ENCODE measurements at regions not wholly inside any gene's neighbourhood (a gene's known extent, or its start where the extent isn't known, plus 50 kb on each side); places are given as distances from the start of the nearest gene placed in this dataset.

DNA sequence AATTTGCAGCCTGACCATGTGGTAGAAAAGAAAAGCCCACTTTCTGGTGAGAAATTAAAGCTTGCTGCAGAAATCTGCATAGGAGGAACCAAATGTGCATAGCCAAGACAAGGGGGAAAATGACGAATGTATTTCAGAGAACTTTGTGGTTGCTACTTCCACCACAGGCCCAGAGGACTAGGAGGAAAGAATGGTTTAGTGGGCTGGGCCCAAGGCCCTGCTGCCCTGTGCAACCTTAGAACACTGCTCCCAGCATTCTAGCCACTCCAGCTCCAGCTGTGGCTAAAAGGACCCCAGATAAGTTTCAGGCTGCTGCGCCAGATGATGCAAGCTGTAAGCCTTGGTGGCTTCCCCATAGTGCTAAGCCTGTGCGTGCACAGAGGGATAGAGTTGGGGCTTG lies 764.3 kb downstream of the SLC6A15 start:
- no peak overlapping the region for H3K4me3 ChIP-seq (ENCODE audit: low read depth, low read length)
- TF ChIP-seq, protein P1, sequence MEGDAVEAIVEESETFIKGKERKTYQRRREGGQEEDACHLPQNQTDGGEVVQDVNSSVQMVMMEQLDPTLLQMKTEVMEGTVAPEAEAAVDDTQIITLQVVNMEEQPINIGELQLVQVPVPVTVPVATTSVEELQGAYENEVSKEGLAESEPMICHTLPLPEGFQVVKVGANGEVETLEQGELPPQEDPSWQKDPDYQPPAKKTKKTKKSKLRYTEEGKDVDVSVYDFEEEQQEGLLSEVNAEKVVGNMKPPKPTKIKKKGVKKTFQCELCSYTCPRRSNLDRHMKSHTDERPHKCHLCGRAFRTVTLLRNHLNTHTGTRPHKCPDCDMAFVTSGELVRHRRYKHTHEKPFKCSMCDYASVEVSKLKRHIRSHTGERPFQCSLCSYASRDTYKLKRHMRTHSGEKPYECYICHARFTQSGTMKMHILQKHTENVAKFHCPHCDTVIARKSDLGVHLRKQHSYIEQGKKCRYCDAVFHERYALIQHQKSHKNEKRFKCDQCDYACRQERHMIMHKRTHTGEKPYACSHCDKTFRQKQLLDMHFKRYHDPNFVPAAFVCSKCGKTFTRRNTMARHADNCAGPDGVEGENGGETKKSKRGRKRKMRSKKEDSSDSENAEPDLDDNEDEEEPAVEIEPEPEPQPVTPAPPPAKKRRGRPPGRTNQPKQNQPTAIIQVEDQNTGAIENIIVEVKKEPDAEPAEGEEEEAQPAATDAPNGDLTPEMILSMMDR (IDR thresholded peaks at IDR 0.05; ENCODE audit: borderline replicate concordance, insufficient read depth, low read depth, low read length): no peak

DNA sequence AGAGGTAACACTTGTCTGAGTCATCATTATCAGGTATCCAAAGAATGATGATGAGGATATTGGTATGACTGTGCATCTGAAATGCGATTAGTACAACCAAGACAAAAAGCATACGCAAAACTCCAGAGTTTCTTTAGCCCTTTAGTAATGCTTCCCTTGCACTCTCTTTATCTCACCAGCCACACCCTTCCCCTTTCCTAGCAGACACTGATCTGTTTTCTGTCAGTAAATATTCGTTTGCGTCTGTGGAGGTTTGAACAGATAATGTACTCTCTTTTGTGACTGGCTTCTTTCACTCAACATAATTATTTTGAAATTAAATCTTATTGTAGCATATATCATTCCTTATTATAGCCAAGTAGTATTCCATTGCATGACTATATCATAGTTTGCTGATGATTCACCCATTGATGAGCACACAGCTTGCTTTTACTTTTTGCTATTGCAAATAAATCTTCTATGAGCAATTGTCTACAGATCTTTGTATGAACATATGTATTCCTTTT lies 775.7 kb downstream of the SLC6A15 start:
- no peak overlapping the region for H3K4me3 ChIP-seq (ENCODE audit: low read depth, low read length)
- TF ChIP-seq, protein P1 (IDR thresholded peaks at IDR 0.05; ENCODE audit: borderline replicate concordance, insufficient read depth, low read depth, low read length): no peak

- no peak overlapping the region for H3K4me3 ChIP-seq (ENCODE audit: low read depth, low read length)
- TF ChIP-seq, protein P1 (IDR thresholded peaks at IDR 0.05; ENCODE audit: borderline replicate concordance, insufficient read depth, low read depth, low read length): no peak
Observed at GRCh38 chr12:84135586-84136279, 776.9 kb downstream of the SLC6A15 start.

GRCh38 chr12:84134797-84135366 lies 777.7 kb downstream of the SLC6A15 start:
- H3K4me3 ChIP-seq (ENCODE audit: low read depth, low read length): no peak overlapping the region
- TF ChIP-seq, protein P1 (IDR thresholded peaks at IDR 0.05; ENCODE audit: borderline replicate concordance, insufficient read depth, low read depth, low read length): no peak

- H3K4me3 ChIP-seq (ENCODE audit: low read depth, low read length): no peak overlapping the region
- TF ChIP-seq, protein P1 (IDR thresholded peaks at IDR 0.05; ENCODE audit: borderline replicate concordance, insufficient read depth, low read depth, low read length): no peak
Observed at GRCh38 chr12:84131076-84131475, 781.5 kb downstream of the SLC6A15 start.

- no peak overlapping the region for H3K4me3 ChIP-seq (ENCODE audit: low read depth, low read length)
Observed at GRCh38 chr12:84128117-84128991, 784.2 kb downstream of the SLC6A15 start.

More at GRCh38 chr12:84128117-84128991, 784.2 kb downstream of the SLC6A15 start:
- TF ChIP-seq, protein P1 (IDR thresholded peaks at IDR 0.05; ENCODE audit: borderline replicate concordance, insufficient read depth, low read depth, low read length): no peak
